ENCODE measurements at regions not wholly inside any gene's neighbourhood (a gene's known extent, or its start where the extent isn't known, plus 50 kb on each side); places are given as distances from the start of the nearest gene placed in this dataset.

- TF ChIP-seq EZH2 (IDR thresholded peaks at IDR 0.05) (no peak), POLR2AphosphoS5 (IDR thresholded peaks at IDR 0.05; ENCODE audit: borderline replicate concordance, low read depth, low read length) (no peak), FOXP2 (optimal IDR thresholded peaks at IDR 0.05; ENCODE audit: control extremely low read depth, extremely low read length, insufficient read depth) (no peak)
These were observed 132.8 kb upstream of the SHB start for GRCh38 chr9:38201844-38202243.

Data from SK-N-MC (cell line).